Stimulated activated CD8-positive, alpha-beta memory T cell treated with anti-CD3 and anti-CD28 coated beads, Interleukin-7, amount 100 ng/mL, for 4 hours (primary cell): ENCODE measurements at regions not wholly inside any gene's neighbourhood (a gene's known extent, or its start where the extent isn't known, plus 50 kb on each side); places are given as distances from the start of the nearest gene placed in this dataset.

Source experiments
- DNase-seq, 2 donors: peaks; one replicate each; pipeline ENCODE4 v3.0.0-alpha.2; 2020; ENCODE audit warnings: low read depth in 2 of 2

GRCh38 chr2:3100386-3100785 is 277.2 kb downstream of the EIPR1 start:
- no peak for DNase-seq

GRCh38 chr2:3099860-3100234 is 277.8 kb downstream of the EIPR1 start:
- DNase-seq: no peak

- no peak for DNase-seq
These were observed 278.3 kb downstream of the EIPR1 start for GRCh38 chr2:3099145-3099859.

GRCh38 chr2:3098231-3098630 is 279.4 kb downstream of the EIPR1 start:
- no peak for DNase-seq

- DNase-seq: no peak
These were observed 279.8 kb downstream of the EIPR1 start for GRCh38 chr2:3097804-3098203.

GRCh38 chr2:3094999-3095958 is 282.3 kb downstream of the EIPR1 start:
- no peak for DNase-seq

- no peak for DNase-seq
These were observed 283.3 kb downstream of the EIPR1 start for GRCh38 chr2:3094318-3094717.

GRCh38 chr2:3091696-3092095 is 285.9 kb downstream of the EIPR1 start:
- DNase-seq: no peak

GRCh38 chr2:3082705-3083104 is 294.9 kb downstream of the EIPR1 start:
- no peak for DNase-seq

GRCh38 chr2:3079959-3080948 is 297.4 kb downstream of the EIPR1 start:
- DNase-seq: no peak

GRCh38 chr2:3079466-3079865 is 298.2 kb downstream of the EIPR1 start:
- DNase-seq: no peak

GRCh38 chr2:3078684-3079083 is 298.9 kb downstream of the EIPR1 start:
- no peak for DNase-seq

GRCh38 chr2:3076848-3077642 is 300.6 kb downstream of the EIPR1 start:
- DNase-seq: no peak

GRCh38 chr2:3075991-3076340 is 301.7 kb downstream of the EIPR1 start:
- no peak for DNase-seq

- no peak for DNase-seq
These were observed 302.2 kb downstream of the EIPR1 start for GRCh38 chr2:3075316-3075990.

GRCh38 chr2:3073704-3074103 is 303.9 kb downstream of the EIPR1 start:
- DNase-seq: no peak

- DNase-seq: no peak
These were observed 304.5 kb downstream of the EIPR1 start for GRCh38 chr2:3073041-3073595.

GRCh38 chr2:3071685-3072263 is 305.8 kb downstream of the EIPR1 start:
- no peak for DNase-seq

GRCh38 chr2:3066831-3067230 is 310.8 kb downstream of the EIPR1 start:
- no peak for DNase-seq

GRCh38 chr2:3065928-3066327 is 311.7 kb downstream of the EIPR1 start:
- no peak for DNase-seq
